GM19452 (cell line): ENCODE measurements at regions not wholly inside any gene's neighbourhood (a gene's known extent, or its start where the extent isn't known, plus 50 kb on each side); places are given as distances from the start of the nearest gene placed in this dataset.
"Not testable (repeated sequence)": the region's sequence is repeated elsewhere in the genome, so short reads cannot be mapped to it uniquely, and the experiment has no call there.

ENCODE experiments used
- ATAC-seq: cut with Tn5 transposase; IDR thresholded peaks from one replicate; pipeline ENCODE4 v1.9.1; 2021; ENCODE audit not compliant: unreplicated experiment

DNA sequence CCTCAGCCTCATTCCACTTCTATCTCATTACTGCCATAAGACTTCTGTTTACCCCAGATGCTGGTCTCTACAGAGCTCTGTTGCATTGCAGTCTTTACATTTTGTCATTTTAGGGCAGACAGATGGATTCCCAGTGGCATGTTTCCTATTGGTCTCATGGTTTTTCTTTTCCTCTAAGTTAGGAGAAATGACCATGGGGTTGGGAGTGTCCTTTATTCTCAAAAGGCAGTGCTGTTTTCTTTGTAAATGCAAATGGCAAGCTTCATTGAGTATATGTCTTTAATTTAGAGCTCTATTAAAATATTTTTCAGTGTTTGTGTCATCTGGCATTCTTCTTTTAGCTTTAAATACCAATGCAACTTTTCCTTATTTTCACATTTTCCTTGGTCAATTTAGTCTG lies 57.0 kb downstream of the MSTN start:
- no peak for ATAC-seq

DNA sequence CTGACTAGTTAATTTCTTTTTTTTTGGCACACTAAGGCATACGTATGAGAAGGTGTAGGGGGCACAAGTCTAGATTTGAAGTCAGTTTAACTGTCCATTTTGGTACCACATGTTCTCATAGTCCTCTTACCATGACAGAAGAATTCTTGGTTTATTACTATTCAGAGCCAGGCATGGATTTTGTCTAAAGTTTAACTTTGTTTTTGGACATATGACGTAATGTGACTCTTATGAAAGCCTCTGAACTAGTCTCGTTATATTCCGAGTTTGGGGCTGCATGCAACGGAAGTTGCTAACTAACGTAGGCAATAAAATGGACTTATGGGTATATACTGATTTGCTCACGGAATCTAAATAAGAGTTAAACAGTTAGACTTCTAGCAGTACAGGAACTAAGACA lies 62.9 kb downstream of the MSTN start:
- ATAC-seq: no peak

DNA sequence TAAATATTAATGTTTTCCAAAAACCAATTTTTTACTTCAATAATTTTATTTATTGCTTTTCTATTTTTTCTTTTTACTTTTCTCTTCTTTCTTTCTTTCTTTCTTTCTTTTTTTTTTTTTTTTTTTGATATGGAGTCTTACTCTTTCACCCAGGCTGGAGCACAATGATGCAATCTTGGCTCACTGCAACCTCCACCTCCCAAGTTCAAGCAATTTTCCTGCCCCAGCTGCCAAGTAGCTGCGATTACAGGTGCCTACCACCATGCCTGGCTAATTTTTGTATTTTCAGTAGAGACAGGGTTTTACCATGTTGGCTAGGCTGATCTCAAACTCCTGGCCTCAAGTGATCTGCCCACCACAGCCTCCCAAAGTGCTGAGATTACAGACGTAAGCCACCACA lies 63.9 kb downstream of the MSTN start:
- not testable (repeated sequence) for ATAC-seq

DNA sequence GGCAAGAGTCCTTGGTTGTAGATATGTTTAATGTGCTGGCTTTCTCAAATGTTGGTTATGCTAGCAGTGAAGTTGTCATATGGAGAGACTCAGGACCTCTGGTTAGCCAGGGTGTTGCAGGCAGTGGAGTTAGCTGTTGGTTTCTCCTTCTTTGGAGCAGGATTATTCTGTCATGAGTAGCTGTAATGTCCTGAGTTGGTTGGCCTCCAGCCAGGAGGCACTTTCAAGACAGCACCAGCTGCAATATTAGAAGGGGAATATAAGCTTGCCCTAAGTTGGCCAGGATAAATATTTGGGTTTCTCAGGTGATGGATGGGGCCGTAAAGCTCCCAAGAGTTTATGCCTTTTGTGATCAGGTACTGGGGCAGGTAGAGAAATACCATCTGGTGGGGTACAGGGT lies 65.5 kb downstream of the MSTN start:
- no peak for ATAC-seq

DNA sequence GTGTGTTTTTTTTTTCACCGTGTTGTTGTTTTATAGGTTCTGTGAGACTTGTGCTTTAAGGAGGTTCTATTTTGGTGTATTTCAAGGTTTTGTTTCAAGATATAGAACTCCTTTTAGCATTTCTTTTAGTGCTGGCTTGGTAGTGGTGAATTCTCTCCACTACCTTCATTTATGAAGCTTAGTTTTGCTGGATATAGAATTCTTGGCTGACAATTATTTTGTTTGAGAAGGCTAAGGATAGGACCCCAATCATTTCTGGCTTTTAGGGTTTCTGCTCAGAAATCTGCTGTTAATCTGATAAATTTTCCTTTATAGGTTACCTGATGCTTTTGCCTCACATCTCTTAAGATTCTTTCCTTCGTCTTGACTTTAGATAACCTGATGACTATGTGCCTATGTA lies 66.8 kb downstream of the MSTN start:
- ATAC-seq: no peak

DNA sequence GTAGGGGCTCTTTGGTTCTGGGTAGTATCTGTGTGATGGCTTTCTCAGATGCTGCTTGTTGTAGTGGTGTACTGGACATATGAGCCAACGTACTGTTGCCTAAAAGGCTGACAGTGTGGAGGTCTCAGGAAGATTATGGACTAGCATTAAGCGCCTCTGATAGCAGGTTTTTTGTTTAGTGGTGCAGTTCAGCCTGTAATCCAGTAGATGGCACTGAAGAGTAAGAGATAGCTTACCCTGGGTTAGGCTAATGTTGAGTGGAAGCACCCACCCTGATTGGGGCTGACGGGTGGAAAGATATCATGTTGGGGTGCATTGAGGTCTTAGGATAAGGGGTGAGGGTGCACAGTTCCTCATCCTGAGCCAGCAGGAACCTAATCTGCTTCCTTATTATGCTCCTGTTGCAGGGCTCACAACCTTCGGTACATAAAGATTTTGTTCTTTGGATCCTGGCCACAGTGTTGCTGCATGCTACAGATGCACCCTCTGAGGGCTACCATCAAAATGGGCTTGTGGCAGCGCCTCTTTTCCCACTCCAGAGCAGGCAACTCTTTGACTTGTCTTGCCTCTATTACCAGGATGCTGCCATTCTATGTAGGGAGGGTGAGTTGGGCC lies 79.6 kb downstream of the MSTN start:
- ATAC-seq: no peak

DNA sequence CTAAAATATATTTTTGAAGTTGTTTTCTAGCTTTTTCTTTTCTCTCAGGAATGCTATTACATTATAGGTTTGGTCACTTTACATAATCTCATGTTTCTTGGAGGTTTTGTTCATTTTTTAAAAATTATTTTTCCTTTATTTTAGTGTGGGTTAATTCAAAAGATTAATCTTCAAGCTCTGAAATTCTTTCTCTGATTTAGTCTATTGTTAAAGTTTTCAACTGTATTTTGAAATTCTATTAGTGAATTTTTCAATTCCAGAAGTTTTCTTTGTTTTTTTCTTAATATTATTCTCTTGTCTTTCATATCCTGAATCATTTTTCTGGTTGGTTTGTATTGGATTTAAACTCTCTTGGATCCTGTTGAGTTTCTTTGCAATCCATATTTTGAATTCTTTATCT lies 80.4 kb downstream of the MSTN start:
- ATAC-seq: no peak

DNA sequence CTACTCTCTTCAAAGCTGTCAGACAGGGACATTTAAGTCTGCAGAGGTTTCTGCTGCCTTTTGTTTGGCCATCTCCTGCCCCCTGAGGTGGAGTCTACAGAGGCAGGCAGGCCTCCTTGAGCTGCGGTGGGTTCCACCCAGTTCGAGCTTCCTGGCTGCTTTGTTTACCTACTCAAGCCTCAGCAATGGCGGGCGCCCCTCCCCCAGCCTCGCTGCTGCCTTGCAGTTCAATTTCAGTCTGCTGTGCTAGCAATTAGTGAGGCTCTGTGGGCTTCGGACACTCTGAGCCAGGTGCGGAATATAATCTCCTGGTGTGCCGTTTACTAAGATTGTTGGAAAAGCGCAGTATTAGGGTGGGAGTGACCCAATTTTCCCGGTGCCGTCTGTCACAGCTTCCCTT lies 86.0 kb downstream of the MSTN start:
- ATAC-seq: not testable (repeated sequence)

DNA sequence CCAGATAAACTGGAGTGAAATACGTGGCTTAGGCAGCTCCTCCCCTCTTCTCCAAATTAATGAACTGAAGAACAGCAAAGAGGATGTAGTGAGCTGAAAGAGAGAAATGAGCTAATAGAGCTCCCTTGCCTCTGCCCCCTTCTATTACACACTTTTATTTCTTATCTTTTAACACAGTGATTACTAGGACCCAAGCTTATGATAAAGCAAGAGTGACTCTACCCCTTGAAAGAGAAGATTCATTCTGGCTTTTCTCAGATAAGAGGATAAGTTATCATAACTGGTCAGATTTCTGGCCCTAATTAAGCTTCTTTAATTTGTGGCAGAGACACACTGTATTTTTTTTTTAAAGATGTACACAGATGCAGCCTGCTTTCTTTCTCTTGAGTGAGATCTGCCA lies 102.2 kb downstream of the MSTN start:
- ATAC-seq: no peak

DNA sequence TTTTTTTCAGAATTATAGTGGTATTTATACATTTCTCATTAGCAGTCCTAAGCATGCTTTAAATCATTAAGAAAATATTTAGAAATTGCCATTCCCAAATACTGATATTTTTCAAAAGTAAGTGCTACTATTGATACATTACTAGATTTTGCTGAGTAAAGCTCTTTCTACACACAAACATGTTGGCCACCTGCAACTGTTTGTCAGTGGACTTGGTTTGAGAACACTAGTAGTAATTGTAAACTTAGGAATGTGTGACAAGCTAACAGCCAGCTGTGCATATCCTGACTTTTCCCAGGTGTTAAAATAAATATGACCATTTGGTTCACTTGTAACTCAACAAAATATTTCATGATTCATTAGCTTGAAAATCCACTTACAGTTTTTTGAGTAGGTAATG lies 103.1 kb downstream of the MSTN start:
- no peak for ATAC-seq

DNA sequence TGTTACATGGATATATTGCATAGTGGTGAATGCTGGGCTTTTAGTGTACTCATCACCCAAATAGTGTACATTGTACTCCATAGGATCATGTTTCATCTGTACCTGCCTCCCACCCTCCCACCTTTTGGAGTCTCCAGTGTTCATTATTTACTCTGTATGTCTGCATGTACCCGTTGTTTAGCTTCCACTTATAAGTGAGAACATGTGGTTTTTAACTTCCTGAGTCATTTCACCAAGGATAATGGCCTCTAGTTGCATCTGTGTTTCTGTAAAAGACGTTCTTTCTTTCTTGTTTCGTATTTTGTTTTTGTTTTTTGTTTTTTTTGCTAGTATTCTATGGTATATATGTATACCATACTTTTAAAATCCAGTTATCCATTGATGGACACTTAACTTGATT lies 107.5 kb downstream of the MSTN start:
- peak; percentile 55 for ATAC-seq

DNA sequence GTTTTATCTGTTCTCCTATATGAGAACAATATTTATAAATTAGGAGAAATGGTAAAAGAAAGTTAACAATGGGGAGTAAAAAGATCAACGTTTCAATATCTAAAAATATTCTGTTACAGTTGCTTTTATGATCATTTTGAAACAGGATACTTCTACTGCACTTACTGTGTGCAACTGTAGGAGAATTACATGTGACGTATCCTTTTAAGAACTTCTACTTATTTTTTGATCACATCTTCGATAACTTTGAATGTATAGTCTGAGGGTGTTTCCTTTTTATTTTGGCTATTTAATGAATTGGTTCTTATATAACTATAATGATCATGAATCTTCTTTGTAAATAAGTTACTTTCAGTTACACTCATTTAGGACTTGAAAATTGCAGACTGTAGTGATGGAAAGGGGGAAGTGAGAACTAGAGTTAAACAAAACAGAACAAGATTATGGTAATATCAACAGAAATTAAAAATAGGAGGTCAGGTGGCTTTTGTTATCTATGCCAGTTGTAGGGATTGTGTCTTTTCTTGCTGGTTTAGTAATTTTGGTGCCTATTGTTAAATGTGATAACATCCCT lies 109.9 kb downstream of the MSTN start:
- peak; percentile 83 for ATAC-seq

DNA sequence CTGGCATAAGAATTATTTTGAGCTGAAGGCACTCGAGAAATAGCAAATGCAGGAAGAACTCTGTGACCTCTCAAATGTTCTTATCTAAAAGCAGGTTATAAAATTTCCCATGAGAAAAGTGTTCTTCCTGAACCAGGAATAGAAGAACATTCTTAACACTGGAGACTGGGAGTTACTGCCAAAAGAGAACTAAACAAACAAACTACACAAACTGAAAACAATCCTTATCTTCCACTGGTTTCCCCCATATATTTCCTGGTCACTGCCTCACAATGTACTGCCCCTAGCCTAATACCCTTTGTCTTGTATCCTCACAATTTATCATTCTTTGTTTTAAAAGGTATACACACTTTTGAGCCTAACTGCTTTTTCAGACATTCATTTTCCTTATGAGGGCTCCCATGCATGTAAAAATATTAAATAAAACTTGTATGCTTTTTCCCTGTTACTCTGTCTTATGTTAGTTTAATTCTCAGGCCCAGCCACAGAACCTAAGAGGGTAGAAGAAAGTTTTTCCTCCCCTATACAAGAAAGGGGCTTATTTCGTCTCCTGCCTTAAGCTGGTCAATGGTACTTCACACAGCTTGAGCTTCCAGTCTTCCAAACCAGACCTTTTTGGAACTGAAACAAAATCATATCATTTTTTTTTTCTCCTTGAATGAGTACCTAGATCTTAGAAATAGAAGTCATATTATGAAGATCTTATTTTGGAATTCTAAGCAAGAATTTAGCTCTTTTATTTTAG lies 110.6 kb downstream of the MSTN start:
- ATAC-seq: peak; percentile 19

DNA sequence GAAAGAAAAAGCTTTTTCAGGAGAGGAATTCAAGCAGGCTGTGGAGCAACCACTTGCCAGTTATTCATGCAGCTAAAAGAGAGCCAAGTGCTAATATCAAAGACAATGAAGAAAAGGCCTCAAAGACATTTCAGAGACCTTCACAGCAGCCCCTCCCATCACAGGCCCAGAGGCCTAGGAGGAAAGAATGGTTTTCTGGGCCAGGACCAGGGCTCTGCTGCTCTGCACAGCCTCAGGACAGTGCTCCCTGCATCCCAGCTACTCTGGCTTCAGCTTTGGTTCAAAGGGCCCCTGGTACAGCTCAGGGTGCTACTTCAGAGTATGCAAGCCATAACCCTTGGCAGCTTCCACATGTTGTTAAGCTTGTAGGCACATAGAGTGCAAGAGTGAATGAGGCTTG lies 119.5 kb downstream of the MSTN start:
- no peak for ATAC-seq

DNA sequence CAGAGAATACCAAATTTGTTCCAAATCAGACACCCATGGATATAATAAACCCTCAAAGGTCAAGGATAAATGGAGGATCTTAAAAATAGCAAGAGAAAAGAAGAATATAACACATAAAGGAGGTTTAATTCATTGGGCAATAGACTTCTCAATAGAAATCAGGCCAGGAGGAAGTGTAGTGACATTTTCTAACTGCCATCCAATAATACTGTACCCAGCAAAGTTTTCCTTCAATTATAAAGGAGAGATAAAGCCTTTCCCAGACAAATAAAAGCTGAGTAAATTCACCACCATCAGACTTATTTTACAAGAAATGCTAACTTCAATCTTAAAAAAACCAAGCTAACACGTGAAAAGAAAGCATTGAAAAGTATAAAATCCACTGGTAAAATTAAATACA lies 121.6 kb downstream of the MSTN start:
- no peak for ATAC-seq

DNA sequence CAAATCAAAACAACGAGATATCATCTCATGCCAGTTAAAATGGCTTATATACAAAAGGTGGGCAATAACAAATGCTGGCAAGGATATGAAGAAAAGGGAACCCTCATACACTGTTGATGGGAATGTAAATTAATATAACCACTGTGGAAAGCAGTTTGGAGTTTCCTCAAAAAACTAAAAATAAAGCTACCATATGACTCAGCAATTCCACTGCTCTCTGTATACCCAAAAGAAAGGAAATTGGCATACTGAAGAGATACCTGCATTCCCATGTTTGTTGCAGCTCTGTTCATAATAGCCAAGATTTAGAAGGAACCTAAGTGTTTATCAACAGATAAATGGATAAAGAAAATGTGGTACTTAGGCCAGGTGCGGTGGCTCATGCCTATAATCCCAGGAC lies 124.8 kb downstream of the MSTN start:
- ATAC-seq: no peak

DNA sequence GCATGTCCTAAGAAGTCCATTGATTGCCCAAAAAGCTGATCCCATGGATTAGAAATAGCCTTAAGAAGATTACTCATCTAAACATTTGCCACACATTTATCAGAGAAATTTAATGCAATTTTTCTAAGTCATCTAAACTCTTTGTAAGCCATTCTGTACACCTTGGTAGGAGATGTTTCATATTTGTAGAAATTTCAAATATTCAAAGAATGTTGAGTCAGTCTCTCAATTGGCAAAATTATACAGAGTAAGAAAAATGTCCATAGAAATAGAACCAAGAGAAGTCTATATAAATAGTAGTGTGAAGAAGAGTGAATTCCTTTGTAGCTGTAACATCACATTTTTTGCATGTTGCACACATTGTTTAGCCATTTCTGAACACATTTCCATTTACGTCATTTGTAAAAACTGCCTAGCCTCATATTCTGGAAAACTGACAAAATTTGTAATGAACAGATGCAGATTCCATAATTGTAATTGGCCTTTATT lies 128.6 kb downstream of the MSTN start:
- no peak for ATAC-seq

DNA sequence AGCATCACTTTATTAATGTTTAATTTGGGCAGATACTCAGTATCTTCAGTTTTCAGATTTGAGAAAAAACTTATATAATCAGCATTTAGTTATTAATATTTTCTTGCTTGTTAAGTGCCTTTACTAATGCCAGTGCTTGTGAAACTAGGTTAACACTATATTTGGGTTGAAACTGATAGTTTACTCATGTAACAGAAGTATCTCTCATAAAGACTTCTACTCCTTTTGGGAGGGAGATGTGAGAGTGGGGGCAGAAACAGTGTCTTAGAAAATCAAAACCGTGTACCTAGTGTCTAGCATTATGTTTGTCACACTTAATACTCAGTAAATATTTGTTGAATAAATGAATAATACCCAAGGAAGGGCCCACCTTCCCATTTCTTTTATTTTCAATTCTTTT lies 129.5 kb downstream of the MSTN start:
- ATAC-seq: peak; percentile 91

DNA sequence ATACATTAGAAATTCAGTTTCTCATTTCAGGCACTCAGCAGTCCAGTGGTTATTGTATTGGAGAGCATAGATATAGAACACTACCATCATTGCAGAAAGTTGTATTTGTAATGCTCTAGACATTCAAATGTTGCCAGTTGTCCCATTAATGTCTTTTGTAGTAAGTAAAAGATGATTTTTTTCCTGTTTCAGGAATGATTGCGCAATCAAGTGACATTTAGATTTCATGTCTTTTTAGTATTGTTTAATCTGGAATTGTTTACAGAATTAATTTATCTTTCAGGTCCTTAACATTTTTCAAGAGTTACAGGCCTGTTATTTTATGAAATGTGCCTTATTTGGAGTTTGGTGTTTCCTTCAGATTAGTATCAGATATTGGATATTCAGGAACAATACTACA lies 134.7 kb downstream of the MSTN start:
- ATAC-seq: no peak
